Osteocyte (in vitro differentiated cells): ENCODE measurements at regions not wholly inside any gene's neighbourhood (a gene's known extent, or its start where the extent isn't known, plus 50 kb on each side); places are given as distances from the start of the nearest gene placed in this dataset.

ENCODE experiments used
- DNase-seq: peaks from one replicate; pipeline ENCODE4 v3.0.0; 2021; ENCODE audit warnings: mixed read lengths; ENCODE audit not compliant: unreplicated experiment; ENCODE audit errors: extremely low spot score
- H3K27ac Mint-ChIP-seq: one replicate; pipeline ENCODE4 v1.8.0; 2021; ENCODE audit warnings: mild to moderate bottlenecking, mixed read lengths; ENCODE audit not compliant: unreplicated experiment
- H3K27me3 Mint-ChIP-seq: one replicate; pipeline ENCODE4 v1.8.0; 2021; ENCODE audit warnings: mixed read lengths; ENCODE audit not compliant: unreplicated experiment
- H3K36me3 Mint-ChIP-seq: one replicate; pipeline ENCODE4 v1.8.0; 2021; ENCODE audit warnings: mixed read lengths; ENCODE audit not compliant: unreplicated experiment
- H3K4me1 Mint-ChIP-seq: one replicate; pipeline ENCODE4 v1.8.0; 2021; ENCODE audit warnings: mixed read lengths; ENCODE audit not compliant: unreplicated experiment
- H3K4me3 Mint-ChIP-seq: one replicate; pipeline ENCODE4 v1.8.0; 2021; ENCODE audit warnings: mild to moderate bottlenecking, moderate library complexity, mixed read lengths; ENCODE audit not compliant: unreplicated experiment
- H3K9me3 Mint-ChIP-seq: one replicate; pipeline ENCODE4 v1.8.0; 2021; ENCODE audit warnings: mixed read lengths; ENCODE audit not compliant: unreplicated experiment
- TF ChIP-seq, protein P1 (sequence below): fragments of 200-600 bp; sonication (generic); IDR thresholded peaks from 2 replicates; pipeline ENCODE4 v1.5.0; 2021; ENCODE audit warnings: antibody characterized with exemption, mild to moderate bottlenecking, moderate library complexity

DNA sequence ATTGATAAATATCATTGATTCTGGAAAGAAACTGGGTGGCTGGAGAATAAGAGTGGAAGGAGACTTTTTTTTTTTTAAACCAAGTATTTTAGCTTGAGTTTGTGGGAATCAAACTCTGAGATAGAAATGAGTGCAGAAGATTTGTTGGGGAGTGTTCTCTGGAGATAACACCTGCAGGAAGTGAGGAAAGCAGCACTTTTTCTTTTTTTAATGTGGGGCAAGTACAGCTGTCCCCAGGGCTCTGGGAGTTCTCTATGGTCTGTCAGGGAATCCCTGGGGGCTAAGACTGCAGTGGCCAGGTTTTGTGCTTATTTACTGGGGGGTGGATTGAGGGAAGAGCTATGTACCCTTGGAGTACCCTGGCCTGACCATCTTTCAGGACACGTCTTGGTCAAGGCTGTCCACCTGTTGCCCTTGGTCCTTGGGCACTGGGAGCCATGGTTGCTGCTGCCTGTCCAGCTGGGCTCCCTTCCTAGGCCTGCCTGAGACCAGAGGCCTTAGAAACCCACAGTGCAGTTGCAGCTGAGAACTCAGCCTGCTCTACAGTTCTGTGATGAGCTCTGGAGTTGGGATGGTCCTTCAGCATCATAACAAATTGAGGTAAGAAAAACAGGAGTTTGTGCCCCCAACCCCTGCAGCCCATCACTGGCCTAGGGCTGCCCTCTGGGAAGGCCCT is 85.8 kb downstream of the PHAX start:
- Mint-ChIP-seq H3K4me3 (no peak overlapping the region), H3K27ac (no peak overlapping the region), H3K36me3 (no peaks in the 10 kb centered on the region), H3K9me3 (no peaks in the 10 kb centered on the region), H3K27me3 (no peaks in the 10 kb centered on the region), H3K4me1 (no peaks in the 10 kb centered on the region)
- peak; percentile 54 for DNase-seq
- TF ChIP-seq, protein P1, sequence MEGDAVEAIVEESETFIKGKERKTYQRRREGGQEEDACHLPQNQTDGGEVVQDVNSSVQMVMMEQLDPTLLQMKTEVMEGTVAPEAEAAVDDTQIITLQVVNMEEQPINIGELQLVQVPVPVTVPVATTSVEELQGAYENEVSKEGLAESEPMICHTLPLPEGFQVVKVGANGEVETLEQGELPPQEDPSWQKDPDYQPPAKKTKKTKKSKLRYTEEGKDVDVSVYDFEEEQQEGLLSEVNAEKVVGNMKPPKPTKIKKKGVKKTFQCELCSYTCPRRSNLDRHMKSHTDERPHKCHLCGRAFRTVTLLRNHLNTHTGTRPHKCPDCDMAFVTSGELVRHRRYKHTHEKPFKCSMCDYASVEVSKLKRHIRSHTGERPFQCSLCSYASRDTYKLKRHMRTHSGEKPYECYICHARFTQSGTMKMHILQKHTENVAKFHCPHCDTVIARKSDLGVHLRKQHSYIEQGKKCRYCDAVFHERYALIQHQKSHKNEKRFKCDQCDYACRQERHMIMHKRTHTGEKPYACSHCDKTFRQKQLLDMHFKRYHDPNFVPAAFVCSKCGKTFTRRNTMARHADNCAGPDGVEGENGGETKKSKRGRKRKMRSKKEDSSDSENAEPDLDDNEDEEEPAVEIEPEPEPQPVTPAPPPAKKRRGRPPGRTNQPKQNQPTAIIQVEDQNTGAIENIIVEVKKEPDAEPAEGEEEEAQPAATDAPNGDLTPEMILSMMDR: no peak

DNA sequence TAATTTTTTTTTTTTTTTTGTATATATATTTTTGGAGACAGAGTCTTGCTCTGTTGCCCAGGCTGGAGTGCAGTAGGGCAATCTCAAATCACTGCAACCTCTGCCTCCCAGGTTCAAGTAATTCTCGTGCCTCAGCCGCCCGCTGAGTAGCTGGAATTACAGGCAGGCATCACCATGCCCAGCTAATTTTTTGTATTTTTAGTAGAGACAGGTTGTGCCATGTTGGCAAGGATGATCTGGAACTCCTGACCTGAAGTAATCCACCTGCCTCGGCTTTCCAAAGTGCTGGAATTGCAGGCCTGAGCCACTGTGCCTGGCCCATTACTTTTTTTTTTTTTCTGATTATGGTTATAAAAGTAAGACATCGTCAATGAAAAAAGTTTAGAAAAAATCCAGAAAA is 84.0 kb upstream of the LMNB1 start:
- H3K4me1 Mint-ChIP-seq: no peaks in the 10 kb centered on the region

DNA sequence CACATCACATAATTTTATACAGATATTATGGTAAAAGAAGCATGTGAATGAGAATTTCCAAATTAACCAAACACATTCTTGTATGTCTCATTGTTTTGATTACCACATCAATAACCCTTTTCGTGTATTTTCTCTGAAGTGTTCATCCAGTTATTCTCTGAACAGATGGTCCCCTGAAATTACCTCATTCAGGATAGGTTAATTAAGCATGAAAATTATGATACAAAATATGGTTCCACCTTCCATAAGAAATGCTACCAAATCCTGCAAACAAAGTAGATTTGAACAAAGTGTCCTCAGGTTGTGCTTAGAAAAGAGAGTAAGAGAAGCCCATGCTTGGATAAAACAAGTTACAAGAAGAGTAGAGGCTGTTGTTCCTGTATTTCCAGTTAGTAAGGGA is 83.1 kb upstream of the LMNB1 start:
- Mint-ChIP-seq H3K9me3 (no peaks in the 10 kb centered on the region), H3K27me3 (peaks cover 3% of the 10 kb centered on the region), H3K4me3 (no peak overlapping the region), H3K36me3 (no peaks in the 10 kb centered on the region), H3K27ac (no peak overlapping the region), H3K4me1 (no peaks in the 10 kb centered on the region)
- no peak for DNase-seq
- TF ChIP-seq, protein P1: no peak

More for the DNA sequence above, 84.0 kb upstream of the LMNB1 start:
- Mint-ChIP-seq H3K4me3 (no peak overlapping the region), H3K9me3 (no peaks in the 10 kb centered on the region), H3K36me3 (no peaks in the 10 kb centered on the region), H3K27ac (no peak overlapping the region), H3K27me3 (no peaks in the 10 kb centered on the region)
- DNase-seq: peak; percentile 21
- TF ChIP-seq, protein P1: no peak

DNA sequence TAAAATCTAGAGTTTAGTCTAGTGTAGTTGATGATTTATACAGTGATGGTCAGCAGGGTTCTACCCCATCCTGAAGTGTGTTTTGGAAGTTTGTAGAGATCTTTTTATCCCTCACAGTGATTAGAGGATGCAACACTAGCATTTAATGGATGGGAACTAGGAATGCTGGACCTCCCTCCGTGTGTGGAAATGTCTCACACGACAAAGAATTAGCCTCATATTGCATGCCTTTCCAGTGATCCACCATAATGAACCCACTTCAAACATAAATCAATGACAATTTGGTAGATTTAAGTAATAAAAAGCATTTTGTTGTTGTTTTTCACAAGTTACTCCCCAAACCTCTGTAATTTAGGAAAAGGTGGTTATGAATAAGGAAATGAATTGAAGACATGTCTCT is 82.5 kb upstream of the LMNB1 start:
- Mint-ChIP-seq H3K4me1 (no peaks in the 10 kb centered on the region), H3K27me3 (peaks cover 3% of the 10 kb centered on the region), H3K9me3 (no peaks in the 10 kb centered on the region), H3K36me3 (no peaks in the 10 kb centered on the region), H3K4me3 (no peak overlapping the region), H3K27ac (no peak overlapping the region)
- TF ChIP-seq, protein P1: no peak
- peak; percentile 6 for DNase-seq

DNA sequence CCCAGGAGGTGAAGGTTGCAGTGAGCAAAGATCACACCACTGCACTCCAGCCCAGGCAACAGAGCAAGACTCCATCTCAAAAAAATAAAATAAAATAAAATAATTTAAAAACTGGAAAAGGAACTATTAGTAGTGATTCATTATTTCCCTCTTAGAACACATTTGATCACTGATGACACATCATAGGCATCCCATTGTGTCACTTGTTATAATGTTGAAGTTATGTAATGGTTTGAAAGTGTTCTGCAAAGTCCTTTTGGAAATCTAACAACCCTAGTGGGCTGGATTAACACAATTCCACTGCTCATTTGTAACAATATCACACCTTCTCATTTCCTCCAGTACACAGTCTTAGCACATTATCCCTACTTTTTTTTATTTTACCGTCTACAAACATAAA is 81.8 kb upstream of the LMNB1 start:
- no peak for DNase-seq
- no peaks in the 10 kb centered on the region for H3K4me1 Mint-ChIP-seq

More for the DNA sequence above, 81.8 kb upstream of the LMNB1 start:
- TF ChIP-seq, protein P1: no peak
- no peak overlapping the region for H3K27ac Mint-ChIP-seq
- H3K4me3 Mint-ChIP-seq: no peak overlapping the region
- H3K9me3 Mint-ChIP-seq: no peaks in the 10 kb centered on the region
- H3K36me3 Mint-ChIP-seq: no peaks in the 10 kb centered on the region
- H3K27me3 Mint-ChIP-seq: peaks cover 3% of the 10 kb centered on the region
